Gastrocnemius medialis (tissue), 4 donors: ENCODE measurements at regions not wholly inside any gene's neighbourhood (a gene's known extent, or its start where the extent isn't known, plus 50 kb on each side); places are given as distances from the start of the nearest gene placed in this dataset.

Experiments used
- CTCF ChIP-seq, 5 experiments: fragments of 450-650 bp in 3 of 5; fragments of 200-600 bp in 2 of 5; sonication (generic) in 2 of 5; IDR thresholded peaks in 4 of 5; conservative IDR thresholded peaks in 1 of 5; 1 replicate in 4 of 5; 2 replicates in 1 of 5; pipeline ENCODE4 v1.5.1; 2016 to 2019; ENCODE audit warnings: antibody characterized with exemption in 5 of 5, mild to moderate bottlenecking in 3 of 5, moderate library complexity in 3 of 5
- POLR2A ChIP-seq, 2 donors: fragments of 450-650 bp; IDR thresholded peaks; one replicate each; pipeline ENCODE4 v1.6.1; 2017; ENCODE audit warnings: antibody characterized with exemption in 2 of 2, mild to moderate bottlenecking in 2 of 2, moderate library complexity in 2 of 2

GRCh38 chr3:5499404-5499803 is 311.9 kb downstream of the EDEM1 start:
- TF ChIP-seq POLR2A (IDR thresholded peaks at IDR 0.05): no peak
- no peak for TF ChIP-seq CTCF (IDR thresholded peaks at IDR 0.05 in 4 of 5, conservative IDR thresholded peaks at IDR 0.05 in 1 of 5)
